ENCODE measurements at regions not wholly inside any gene's neighbourhood (a gene's known extent, or its start where the extent isn't known, plus 50 kb on each side); places are given as distances from the start of the nearest gene placed in this dataset.

- POLR2A ChIA-PET = no interaction called here
- CTCF ChIA-PET = no interaction called here
Observed at GRCh38 chr5:58403822-58404433, 56.0 kb downstream of the PLK2 start.

DNA sequence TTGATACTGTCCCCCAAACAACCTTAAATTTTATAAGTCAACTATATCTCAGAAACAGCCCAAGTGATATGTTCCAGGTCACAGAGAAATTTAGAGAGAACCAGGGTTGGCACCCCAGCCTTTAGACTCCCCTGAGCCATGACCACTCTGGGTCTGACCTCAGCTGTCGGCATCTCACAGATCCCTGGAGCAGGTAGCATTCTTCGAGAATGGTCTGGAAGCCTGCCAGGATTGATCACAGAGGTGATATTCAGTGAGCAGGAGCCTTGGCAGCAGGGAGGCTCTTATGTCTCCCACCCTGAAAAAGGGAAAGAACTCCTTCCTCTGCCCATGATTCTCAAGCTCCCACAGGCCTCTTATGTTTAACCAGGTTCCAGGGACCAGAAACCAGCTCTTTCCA lies 58.2 kb downstream of the PLK2 start:
- POLR2A ChIA-PET = no interaction called here
- CTCF ChIA-PET = no interaction called here

GRCh38 chr5:58400737-58401136 lies 59.1 kb downstream of the PLK2 start:
- CTCF ChIA-PET = no interaction called here
- POLR2A ChIA-PET = no interaction called here

- POLR2A ChIA-PET = no interaction called here
- CTCF ChIA-PET = no interaction called here
Observed at GRCh38 chr5:58399951-58400350, 59.9 kb downstream of the PLK2 start.

- POLR2A ChIA-PET = no interaction called here
- CTCF ChIA-PET = no interaction called here
Observed at GRCh38 chr5:58394339-58394738, 65.5 kb downstream of the PLK2 start.

GRCh38 chr5:58393716-58394115 lies 66.2 kb downstream of the PLK2 start:
- POLR2A ChIA-PET = no interaction called here
- CTCF ChIA-PET = no interaction called here

DNA sequence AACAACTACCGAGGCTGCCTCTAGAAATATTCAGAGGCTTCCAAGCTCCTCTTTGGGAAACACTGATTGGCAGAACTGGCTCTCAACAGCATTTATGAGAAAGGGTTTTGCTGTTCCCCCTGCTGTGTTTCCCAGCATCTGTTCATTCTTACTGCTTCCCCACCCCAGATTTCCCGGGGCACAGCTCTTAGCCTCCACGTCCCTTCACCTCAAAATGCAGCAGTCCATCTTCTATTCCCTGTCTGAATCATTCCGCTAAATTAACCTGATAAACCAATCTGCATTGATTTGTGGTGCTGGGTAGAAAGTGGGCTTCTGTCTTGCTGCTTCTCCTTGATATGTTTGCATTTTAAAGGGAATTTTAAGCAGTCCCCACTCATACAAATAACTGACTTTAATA lies 67.4 kb downstream of the PLK2 start:
- ChIA-PET POLR2A (no interaction called here), CTCF (no interaction called here)

GRCh38 chr5:58383448-58383847 lies 76.4 kb downstream of the PLK2 start:
- CTCF ChIA-PET = no interaction called here
- POLR2A ChIA-PET = no interaction called here

- ChIA-PET CTCF (no interaction called here), POLR2A (no interaction called here)
Observed at GRCh38 chr5:58382131-58382534, 77.8 kb downstream of the PLK2 start.

GRCh38 chr5:58381566-58381965 lies 78.3 kb downstream of the PLK2 start:
- ChIA-PET CTCF (no interaction called here), POLR2A (no interaction called here)

GRCh38 chr5:58380655-58381054 lies 79.2 kb downstream of the PLK2 start:
- POLR2A ChIA-PET = no interaction called here
- CTCF ChIA-PET = no interaction called here

DNA sequence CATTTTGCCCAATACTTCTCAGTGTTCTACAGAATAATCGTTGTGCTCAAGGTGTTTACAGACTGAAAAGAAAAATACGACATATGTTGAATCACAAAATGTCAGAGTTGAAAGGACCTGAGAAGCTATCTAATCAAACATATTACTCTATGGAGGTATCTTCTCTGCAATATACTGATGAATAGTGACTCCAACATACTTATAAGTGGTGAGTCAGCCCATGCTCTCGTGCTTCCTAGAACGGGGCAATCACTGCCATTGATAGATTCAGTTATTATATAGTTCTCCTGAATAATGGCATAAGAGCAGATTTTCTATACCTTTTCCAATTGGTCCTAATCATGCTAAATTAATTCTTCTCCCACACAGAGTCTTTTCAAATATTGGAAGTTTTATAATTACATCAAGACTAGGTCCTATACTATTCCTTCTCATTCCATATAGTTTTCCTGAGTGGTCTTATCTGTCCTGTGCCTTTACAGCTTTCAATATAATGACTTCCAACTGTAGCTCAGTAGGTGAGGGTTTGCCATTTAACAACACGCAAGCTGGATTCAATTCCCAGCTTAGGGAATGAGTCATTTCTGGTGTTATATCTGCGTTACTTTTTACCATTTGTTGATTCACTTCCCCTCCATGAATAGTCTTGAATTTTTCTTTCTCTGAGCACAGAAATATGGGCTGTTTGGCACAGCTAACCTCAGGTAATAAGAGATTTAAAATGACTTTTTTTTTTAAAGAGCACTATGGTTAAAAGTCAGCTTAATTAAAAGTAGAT lies 81.1 kb downstream of the PLK2 start:
- ChIA-PET POLR2A (no interaction called here), CTCF (no interaction called here)

GRCh38 chr5:58370606-58371005 lies 89.3 kb downstream of the PLK2 start:
- ChIA-PET POLR2A (no interaction called here), CTCF (no interaction called here)

DNA sequence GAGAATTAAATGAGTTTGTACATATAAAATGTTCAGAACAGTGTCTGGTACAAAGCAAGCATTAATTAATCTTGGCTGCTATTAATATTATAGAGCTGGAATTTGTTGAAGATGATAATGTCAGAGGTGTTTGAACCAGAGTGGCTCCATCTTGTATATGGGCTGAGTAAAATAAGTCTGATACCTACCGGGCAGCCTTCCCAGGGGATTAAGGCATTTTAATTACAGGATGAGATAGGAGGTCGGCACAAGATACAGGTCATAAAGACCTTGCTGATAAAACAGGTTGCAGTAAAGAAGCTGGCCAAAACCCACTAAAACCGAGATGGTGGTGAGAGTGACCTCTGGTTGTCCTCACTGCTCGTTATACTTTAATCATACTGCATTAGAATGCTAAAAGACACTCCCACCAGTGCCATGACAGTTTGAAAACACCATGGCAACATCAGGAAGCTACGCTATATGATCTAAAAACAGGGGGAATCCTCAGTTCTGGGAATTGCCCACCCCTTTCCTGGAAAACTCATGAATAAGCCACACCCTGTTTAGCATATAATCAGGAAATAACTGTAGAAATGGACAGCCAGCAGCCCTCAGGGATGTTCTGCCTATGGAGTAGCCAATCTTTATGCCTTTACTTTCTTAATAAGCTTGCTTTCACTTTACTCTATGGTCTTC lies 90.2 kb downstream of the PLK2 start:
- ChIA-PET POLR2A (no interaction called here), CTCF (no interaction called here)

- ChIA-PET CTCF (no interaction called here), POLR2A (no interaction called here)
Observed at GRCh38 chr5:58366461-58366860, 93.4 kb downstream of the PLK2 start.

- ChIA-PET CTCF (no interaction called here), POLR2A (no interaction called here)
Observed at GRCh38 chr5:58365791-58366190, 94.1 kb downstream of the PLK2 start.

GRCh38 chr5:58363461-58364249 lies 96.2 kb downstream of the PLK2 start:
- POLR2A ChIA-PET = no interaction called here
- CTCF ChIA-PET = no interaction called here

GRCh38 chr5:58362135-58362534 lies 97.8 kb downstream of the PLK2 start:
- ChIA-PET POLR2A (no interaction called here), CTCF (interaction anchor here (0.7 kb wide), 1 partner anchor 980 kb away, joined by 3 read pairs; no protein-coding TSS in a partner anchor)

DNA sequence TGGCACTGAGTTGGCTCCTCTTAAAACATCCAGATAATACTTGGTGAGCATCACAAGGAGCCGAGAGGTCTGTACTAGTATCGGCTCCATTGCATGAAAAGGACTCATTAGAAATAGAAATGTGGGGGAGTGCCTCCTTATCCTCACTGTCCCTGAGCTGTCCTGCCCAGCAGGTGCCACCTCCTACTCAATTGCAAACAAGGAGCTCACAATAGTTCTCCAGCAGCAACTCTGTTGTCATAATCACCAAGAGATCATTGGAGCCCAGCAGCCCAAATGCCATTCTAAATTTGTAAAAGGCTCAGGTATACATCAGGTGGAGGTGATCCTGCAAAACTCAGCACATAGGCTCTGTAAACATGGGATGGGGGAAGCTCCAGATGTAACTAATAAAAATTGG lies 99.1 kb downstream of the PLK2 start:
- ChIA-PET CTCF (no interaction called here), POLR2A (no interaction called here)

- ChIA-PET CTCF (no interaction called here), POLR2A (no interaction called here)
Observed at GRCh38 chr5:58359981-58360380, 99.9 kb downstream of the PLK2 start.

Measured in activated CD8-positive, alpha-beta memory T cell treated with anti-CD3 and anti-CD28 coated beads for 36 hours (primary cell).